HepG2 (cell line): ENCODE measurements at regions not wholly inside any gene's neighbourhood (a gene's known extent, or its start where the extent isn't known, plus 50 kb on each side); places are given as distances from the start of the nearest gene placed in this dataset.

Source experiments
- ATAC-seq: fragments of 200-7000 bp; cut with Tn5 transposase; 3 replicates; pipeline ENCODE4 v1.9.1; 2020; ENCODE audit warnings: mild to moderate bottlenecking, moderate library complexity
- BruUV-seq: library from RNA; stranded (reverse); fragments of 400-500 nt; replicated peaks from 2 replicates; lab custom pipeline; 2021; lab: Mats Ljungman, UMichigan
- CTCF ChIA-PET: fragments of 300-600 bp; formaldehyde crosslinking; extraction: SDS; loops from one replicate; lab custom pipeline; 2021; ENCODE audit warnings: low total read pairs, inconsistent platforms, low intra/inter-chr PET ratio; lab: Yijun Ruan, JAX
- POLR2A ChIA-PET: fragments of 350-600 bp; sonication (Branson Sonifier 250); formaldehyde crosslinking; loops from one replicate; lab custom pipeline; 2020; ENCODE audit warnings: antibody characterized with exemption, inconsistent platforms; lab: Yijun Ruan, JAX
- DNase-seq: peaks from one replicate; pipeline ENCODE4 v3.0.0-alpha.2; 2015; ENCODE audit warnings: low spot score
- FAIRE-seq: peaks from 3 replicates; lab custom pipeline; 2011; peaks lifted over from hg19 to GRCh38; lab: Jason Lieb, UNC
- H2AFZ ChIP-seq: one replicate; pipeline ENCODE4 v1.6.1; 2011; ENCODE audit warnings: low read length, inconsistent platforms
- H3K27ac ChIP-seq: fragments of 300-600 bp; 3 replicates; pipeline ENCODE4 v1.8.0; 2011; ENCODE audit warnings: mixed run types, mild to moderate bottlenecking, mixed read lengths, low read length, inconsistent platforms; ENCODE audit not compliant: insufficient read depth; ENCODE audit errors: extremely low read length
- H3K27me3 ChIP-seq, 2 experiments: fragments of 200-600 bp in 1 of 2; 2 replicates in 1 of 2; 3 replicates in 1 of 2; pipeline versions ENCODE4 v1.6.0 to v1.8.0; 2011; ENCODE audit warnings: low read length in 2 of 2, mild to moderate bottlenecking in 2 of 2, moderate library complexity in 2 of 2, inconsistent platforms in 1 of 2; ENCODE audit not compliant: insufficient read depth in 2 of 2, control insufficient read depth in 1 of 2
- H3K36me3 ChIP-seq, 2 experiments: fragments of 200-600 bp in 1 of 2; replicated peaks in 1 of 2; 2 replicates in 1 of 2; 3 replicates in 1 of 2; pipeline versions ENCODE4 v1.5.1 to v1.8.0; 2011; ENCODE audit warnings: low read length in 2 of 2, inconsistent platforms in 1 of 2; ENCODE audit not compliant: insufficient read depth in 2 of 2, control insufficient read depth in 1 of 2
- H3K4me1 ChIP-seq: 2 replicates; pipeline ENCODE4 v1.5.1; 2012; ENCODE audit warnings: low read length, inconsistent platforms; ENCODE audit not compliant: insufficient read depth
- H3K4me2 ChIP-seq: 2 replicates; pipeline ENCODE4 v1.6.0; 2011; ENCODE audit warnings: low read depth, low read length, inconsistent platforms
- H3K4me3 ChIP-seq, 3 experiments: fragments of 200-600 bp in 1 of 3; sonication (generic), shearing (Covaris generic) in 1 of 3; replicated peaks in 1 of 3; 2 replicates each; pipeline ENCODE4 v1.5.1; 2011 to 2016; ENCODE audit warnings: low read length in 3 of 3, inconsistent platforms in 2 of 3, low read depth in 2 of 3, mild to moderate bottlenecking in 2 of 3, control low read depth in 1 of 3, mixed read lengths in 1 of 3; ENCODE audit not compliant: insufficient read depth in 1 of 3
- H3K79me2 ChIP-seq: one replicate; pipeline ENCODE4 v1.6.1; 2011; ENCODE audit warnings: low read length, inconsistent platforms; ENCODE audit not compliant: insufficient read depth
- H3K9ac ChIP-seq: 2 replicates; pipeline ENCODE4 v1.6.0; 2011; ENCODE audit warnings: mild to moderate bottlenecking, low read depth, low read length, inconsistent platforms; ENCODE audit not compliant: insufficient read depth
- H3K9me3 ChIP-seq: 2 replicates; pipeline ENCODE4 v1.5.1; 2012; ENCODE audit warnings: mild to moderate bottlenecking, low read length
- H4K20me1 ChIP-seq: 2 replicates; pipeline ENCODE4 v1.6.0; 2011; ENCODE audit warnings: inconsistent platforms, mild to moderate bottlenecking, low read length, moderate library complexity; ENCODE audit not compliant: insufficient read depth
- HNF4G ChIP-seq, 2 experiments: sonication (generic) in 1 of 2; formaldehyde crosslinking in 1 of 2; IDR thresholded peaks; 2 replicates each; pipeline versions ENCODE4 v1.4.0 to v1.6.1; 2011 to 2020; ENCODE audit warnings: borderline replicate concordance in 2 of 2, low read depth in 2 of 2, mild to moderate bottlenecking in 2 of 2, low read length in 1 of 2, missing genetic modification reagents in 1 of 2, moderate library complexity in 1 of 2
- KDM3A ChIP-seq: IDR thresholded peaks from 2 replicates; pipeline ENCODE4 v1.6.1; 2018; ENCODE audit warnings: low read depth, missing compliant biosample characterization
- KDM5A ChIP-seq: fragments of 200-600 bp; sonication (generic); IDR thresholded peaks from 2 replicates; pipeline ENCODE4 v1.7.0; 2018; ENCODE audit warnings: antibody characterized with exemption, mild to moderate bottlenecking, low read length, borderline replicate concordance
- RXRB ChIP-seq: IDR thresholded peaks from 2 replicates; pipeline ENCODE4 v1.6.1; 2016; ENCODE audit warnings: borderline replicate concordance, missing genetic modification reagents, missing compliant biosample characterization
- SOX5 ChIP-seq: IDR thresholded peaks from 2 replicates; pipeline ENCODE4 v1.6.1; 2016; ENCODE audit warnings: borderline replicate concordance
- TEF ChIP-seq: sonication (generic); formaldehyde crosslinking; IDR thresholded peaks from 2 replicates; pipeline ENCODE4 v1.5.0; 2020; ENCODE audit warnings: missing genetic modification reagents
- ZBTB7A ChIP-seq: sonication (generic); formaldehyde crosslinking; IDR thresholded peaks from 2 replicates; pipeline ENCODE4 v1.8.0; 2022; ENCODE audit warnings: mild to moderate bottlenecking, missing genetic modification reagents
- ZFP37 ChIP-seq: sonication (generic); formaldehyde crosslinking; IDR thresholded peaks from 2 replicates; pipeline ENCODE4 v1.4.0; 2020; ENCODE audit warnings: missing genetic modification reagents, borderline replicate concordance
- ZFP82 ChIP-seq: sonication (generic); formaldehyde crosslinking; IDR thresholded peaks from 2 replicates; pipeline ENCODE4 v1.5.1; 2020; ENCODE audit warnings: mild to moderate bottlenecking, missing genetic modification reagents, borderline replicate concordance
- ZNF143 ChIP-seq: sonication (generic); formaldehyde crosslinking; IDR thresholded peaks from 2 replicates; pipeline ENCODE4 v1.4.0; 2020; ENCODE audit warnings: missing genetic modification reagents
- ZNF296 ChIP-seq: sonication (generic); formaldehyde crosslinking; conservative IDR thresholded peaks from 2 replicates; pipeline ENCODE4 v1.5.0; 2020; ENCODE audit warnings: mild to moderate bottlenecking, missing genetic modification reagents
- ZNF558 ChIP-seq: sonication (generic); formaldehyde crosslinking; IDR thresholded peaks from 2 replicates; pipeline ENCODE4 v1.9.0; 2022; ENCODE audit warnings: mild to moderate bottlenecking, missing genetic modification reagents, borderline replicate concordance
- ZNF563 ChIP-seq: sonication (generic); formaldehyde crosslinking; IDR thresholded peaks from 2 replicates; pipeline ENCODE4 v1.8.0; 2022; ENCODE audit warnings: mild to moderate bottlenecking, moderate library complexity, missing genetic modification reagents
- ZNF678 ChIP-seq: sonication (generic); formaldehyde crosslinking; IDR thresholded peaks from 2 replicates; pipeline ENCODE4 v1.4.0; 2020; ENCODE audit warnings: mild to moderate bottlenecking, missing genetic modification reagents
- ZNF740 ChIP-seq: sonication (generic); formaldehyde crosslinking; IDR thresholded peaks from 2 replicates; pipeline ENCODE4 v1.4.0; 2020; ENCODE audit warnings: missing genetic modification reagents
- WGBS: methylation state at CpG from one replicate; pipeline ENCODE4 v1.1.6; 2017; ENCODE audit warnings: low lambda C conversion rate; 5-methylcytosine and 5-hydroxymethylcytosine counted together
- in situ Hi-C: cut with HindIII; loops from 2 replicates; pipeline ENCODE4 v1.10.0; 2017; ENCODE audit warnings: low pct_unique_long_range_greater_than_20kb; ENCODE audit not compliant: extremely low pct_ligation_motif_present
- intact Hi-C: fragments of 100-400 bp; cut with micrococcal nuclease; formaldehyde crosslinking; loops from one replicate; pipeline ENCODE4 v1.10.0; 2022; ENCODE audit not compliant: unreplicated experiment

GRCh38 chr20:8995761-8996160, 73.1 kb upstream of the PLCB4 start:
- no TSS peak for BruUV-seq
- no peaks in the 10 kb centered on the region for H3K9me3 ChIP-seq
- H3K36me3 ChIP-seq: no peaks in the 10 kb centered on the region
- no peak overlapping the region for H3K9ac ChIP-seq
- CTCF ChIA-PET: no interaction called here
- no peak for ATAC-seq
- no peaks in the 10 kb centered on the region for H3K27me3 ChIP-seq
- 11% methylated on average over 3 of the region's 3 CpGs for WGBS
- H3K4me3 ChIP-seq: no peak overlapping the region
- H3K79me2 ChIP-seq: no peaks in the 10 kb centered on the region
- H2AFZ ChIP-seq: no peak overlapping the region
- H3K27ac ChIP-seq: no peak overlapping the region
- no peaks in the 10 kb centered on the region for H3K4me1 ChIP-seq
- intact Hi-C loops (no loop called here), in situ Hi-C loops (no loop called here)
- POLR2A ChIA-PET: no interaction called here
- TF ChIP-seq ZFP37 (CRISPR knock-in tag): no peak
- TF ChIP-seq ZFP82 (CRISPR knock-in tag): no peak
- no peak for TF ChIP-seq ZNF740 (CRISPR knock-in tag)
- no peak for TF ChIP-seq ZNF558 (CRISPR knock-in tag)
- TF ChIP-seq KDM3A: no peak
- no peak for TF ChIP-seq KDM5A
- no peak for TF ChIP-seq SOX5 (CRISPR knock-in tag)
- no peak for TF ChIP-seq HNF4G (IDR thresholded peaks at IDR 0.05; ENCODE audit: borderline replicate concordance, low read depth, low read length)
- no peak for TF ChIP-seq HNF4G (CRISPR knock-in tag; IDR thresholded peaks at IDR 0.05; ENCODE audit: borderline replicate concordance, low read depth)
- no peak for TF ChIP-seq ZNF678 (CRISPR knock-in tag)
- TF ChIP-seq RXRB (CRISPR knock-in tag): no peak
- no peak for TF ChIP-seq ZNF296 (CRISPR knock-in tag)
- no peak for TF ChIP-seq ZBTB7A (CRISPR knock-in tag)
- TF ChIP-seq ZNF563 (CRISPR knock-in tag): no peak
- TF ChIP-seq ZNF143: no peak
- no peak for TF ChIP-seq TEF (CRISPR knock-in tag)
- H4K20me1 ChIP-seq: no peaks in the 10 kb centered on the region
- no peak for FAIRE-seq
- H3K4me2 ChIP-seq: no peak overlapping the region
- no peak for DNase-seq
